ENCODE measurements at regions not wholly inside any gene's neighbourhood (a gene's known extent, or its start where the extent isn't known, plus 50 kb on each side); places are given as distances from the start of the nearest gene placed in this dataset.

- no peak for TF ChIP-seq CTCF (IDR thresholded peaks at IDR 0.05)
- TF ChIP-seq POLR2A (IDR thresholded peaks at IDR 0.05): no peak
Measured at GRCh38 chr2:109727929-109728447, 66.1 kb upstream of the RGPD5 start.

Data from thyroid gland (tissue), 4 donors.